ENCODE measurements at regions not wholly inside any gene's neighbourhood (a gene's known extent, or its start where the extent isn't known, plus 50 kb on each side); places are given as distances from the start of the nearest gene placed in this dataset.
"Not testable (repeated sequence)": the region's sequence is repeated elsewhere in the genome, so short reads cannot be mapped to it uniquely, and the experiment has no call there.

GRCh38 chr6:141398949-141399348, 733.8 kb upstream of the GJE1 start:
- Histone ChIP-seq H3K27ac (ENCODE audit: low read length) (no peak overlapping the region), H3K9me3 (ENCODE audit: control insufficient read depth in 1 of 2, low read length in 2 of 2) (no peaks in the 10 kb centered on the region), H3K27me3 (ENCODE audit: low read depth, low read length) (no peaks in the 10 kb centered on the region), H3K36me3 (ENCODE audit: control insufficient read depth in 1 of 2, insufficient read depth in 2 of 2, low read length in 2 of 2) (no peaks in the 10 kb centered on the region), H3K4me3 (ENCODE audit: low read depth in 1 of 2, low read length in 2 of 2) (no peak overlapping the region), H3K4me1 (ENCODE audit: control insufficient read depth in 1 of 2, insufficient read depth in 2 of 2, low read length in 2 of 2) (no peaks in the 10 kb centered on the region)

- H3K27ac ChIP-seq (ENCODE audit: low read length), result no peak overlapping the region
- no peaks in the 10 kb centered on the region for H3K9me3 ChIP-seq (ENCODE audit: control insufficient read depth in 1 of 2, low read length in 2 of 2)
- H3K4me1 ChIP-seq (ENCODE audit: control insufficient read depth in 1 of 2, insufficient read depth in 2 of 2, low read length in 2 of 2), result no peaks in the 10 kb centered on the region
- no peaks in the 10 kb centered on the region for H3K27me3 ChIP-seq (ENCODE audit: low read depth, low read length)
- H3K36me3 ChIP-seq (ENCODE audit: control insufficient read depth in 1 of 2, insufficient read depth in 2 of 2, low read length in 2 of 2), result no peaks in the 10 kb centered on the region
- no peak overlapping the region for H3K4me3 ChIP-seq (ENCODE audit: low read depth in 1 of 2, low read length in 2 of 2)
These were observed 737.2 kb upstream of the GJE1 start for GRCh38 chr6:141395443-141396008.

GRCh38 chr6:141394565-141395051, 738.1 kb upstream of the GJE1 start:
- Histone ChIP-seq H3K27me3 (ENCODE audit: low read depth, low read length) (no peaks in the 10 kb centered on the region), H3K36me3 (ENCODE audit: control insufficient read depth in 1 of 2, insufficient read depth in 2 of 2, low read length in 2 of 2) (no peaks in the 10 kb centered on the region), H3K4me1 (ENCODE audit: control insufficient read depth in 1 of 2, insufficient read depth in 2 of 2, low read length in 2 of 2) (no peaks in the 10 kb centered on the region), H3K4me3 (ENCODE audit: low read depth in 1 of 2, low read length in 2 of 2) (no peak overlapping the region), H3K27ac (ENCODE audit: low read length) (no peak overlapping the region), H3K9me3 (ENCODE audit: control insufficient read depth in 1 of 2, low read length in 2 of 2) (no peaks in the 10 kb centered on the region)

- Histone ChIP-seq H3K27ac (ENCODE audit: low read length) (no peak overlapping the region), H3K9me3 (ENCODE audit: control insufficient read depth in 1 of 2, low read length in 2 of 2) (no peaks in the 10 kb centered on the region), H3K27me3 (ENCODE audit: low read depth, low read length) (no peaks in the 10 kb centered on the region), H3K4me1 (ENCODE audit: control insufficient read depth in 1 of 2, insufficient read depth in 2 of 2, low read length in 2 of 2) (no peaks in the 10 kb centered on the region), H3K36me3 (ENCODE audit: control insufficient read depth in 1 of 2, insufficient read depth in 2 of 2, low read length in 2 of 2) (no peaks in the 10 kb centered on the region), H3K4me3 (ENCODE audit: low read depth in 1 of 2, low read length in 2 of 2) (no peak overlapping the region)
These were observed 738.6 kb upstream of the GJE1 start for GRCh38 chr6:141394125-141394536.

- no peaks in the 10 kb centered on the region for H3K27me3 ChIP-seq (ENCODE audit: low read depth, low read length)
- H3K9me3 ChIP-seq (ENCODE audit: control insufficient read depth in 1 of 2, low read length in 2 of 2), result no peaks in the 10 kb centered on the region
- H3K4me3 ChIP-seq (ENCODE audit: low read depth in 1 of 2, low read length in 2 of 2), result no peak overlapping the region
- H3K4me1 ChIP-seq (ENCODE audit: control insufficient read depth in 1 of 2, insufficient read depth in 2 of 2, low read length in 2 of 2), result no peaks in the 10 kb centered on the region
- no peaks in the 10 kb centered on the region for H3K36me3 ChIP-seq (ENCODE audit: control insufficient read depth in 1 of 2, insufficient read depth in 2 of 2, low read length in 2 of 2)
- H3K27ac ChIP-seq (ENCODE audit: low read length), result no peak overlapping the region
These were observed 739.2 kb upstream of the GJE1 start for GRCh38 chr6:141393405-141394124.

- not testable (repeated sequence) for H3K4me1 ChIP-seq (ENCODE audit: control insufficient read depth in 1 of 2, insufficient read depth in 2 of 2, low read length in 2 of 2); H3K27ac ChIP-seq (ENCODE audit: low read length); H3K36me3 ChIP-seq (ENCODE audit: control insufficient read depth in 1 of 2, insufficient read depth in 2 of 2, low read length in 2 of 2); H3K27me3 ChIP-seq (ENCODE audit: low read depth, low read length); H3K4me3 ChIP-seq (ENCODE audit: low read depth in 1 of 2, low read length in 2 of 2); H3K9me3 ChIP-seq (ENCODE audit: control insufficient read depth in 1 of 2, low read length in 2 of 2)
These were observed 741.6 kb upstream of the GJE1 start for GRCh38 chr6:141391135-141391534.

GRCh38 chr6:141388666-141389065, 744.1 kb upstream of the GJE1 start:
- Histone ChIP-seq H3K4me3 (ENCODE audit: low read depth in 1 of 2, low read length in 2 of 2) (no peak overlapping the region), H3K9me3 (ENCODE audit: control insufficient read depth in 1 of 2, low read length in 2 of 2) (no peaks in the 10 kb centered on the region), H3K36me3 (ENCODE audit: control insufficient read depth in 1 of 2, insufficient read depth in 2 of 2, low read length in 2 of 2) (no peaks in the 10 kb centered on the region), H3K27me3 (ENCODE audit: low read depth, low read length) (no peaks in the 10 kb centered on the region), H3K4me1 (ENCODE audit: control insufficient read depth in 1 of 2, insufficient read depth in 2 of 2, low read length in 2 of 2) (no peaks in the 10 kb centered on the region), H3K27ac (ENCODE audit: low read length) (no peak overlapping the region)

- Histone ChIP-seq H3K4me1 (ENCODE audit: control insufficient read depth in 1 of 2, insufficient read depth in 2 of 2, low read length in 2 of 2) (no peaks in the 10 kb centered on the region), H3K36me3 (ENCODE audit: control insufficient read depth in 1 of 2, insufficient read depth in 2 of 2, low read length in 2 of 2) (no peaks in the 10 kb centered on the region), H3K27me3 (ENCODE audit: low read depth, low read length) (no peaks in the 10 kb centered on the region), H3K27ac (ENCODE audit: low read length) (no peak overlapping the region), H3K4me3 (ENCODE audit: low read depth in 1 of 2, low read length in 2 of 2) (no peak overlapping the region), H3K9me3 (ENCODE audit: control insufficient read depth in 1 of 2, low read length in 2 of 2) (peaks cover 0 to 2% of the 10 kb centered on the region in 2 donors)
These were observed 762.3 kb upstream of the GJE1 start for GRCh38 chr6:141370438-141370837.

GRCh38 chr6:141366796-141367195, 765.9 kb upstream of the GJE1 start:
- H3K36me3 ChIP-seq (ENCODE audit: control insufficient read depth in 1 of 2, insufficient read depth in 2 of 2, low read length in 2 of 2); H3K9me3 ChIP-seq (ENCODE audit: control insufficient read depth in 1 of 2, low read length in 2 of 2); H3K4me1 ChIP-seq (ENCODE audit: control insufficient read depth in 1 of 2, insufficient read depth in 2 of 2, low read length in 2 of 2); H3K27ac ChIP-seq (ENCODE audit: low read length); H3K4me3 ChIP-seq (ENCODE audit: low read depth in 1 of 2, low read length in 2 of 2); H3K27me3 ChIP-seq (ENCODE audit: low read depth, low read length): not testable (repeated sequence)

- no peaks in the 10 kb centered on the region for H3K4me1 ChIP-seq (ENCODE audit: control insufficient read depth in 1 of 2, insufficient read depth in 2 of 2, low read length in 2 of 2)
These were observed 768.0 kb upstream of the GJE1 start for GRCh38 chr6:141364694-141365093.

GRCh38 chr6:141364232-141364631, 768.5 kb upstream of the GJE1 start:
- Histone ChIP-seq H3K4me1 (ENCODE audit: control insufficient read depth in 1 of 2, insufficient read depth in 2 of 2, low read length in 2 of 2) (no peaks in the 10 kb centered on the region), H3K9me3 (ENCODE audit: control insufficient read depth in 1 of 2, low read length in 2 of 2) (peaks cover 0 to 2% of the 10 kb centered on the region in 2 donors), H3K27ac (ENCODE audit: low read length) (no peak overlapping the region), H3K27me3 (ENCODE audit: low read depth, low read length) (no peaks in the 10 kb centered on the region), H3K36me3 (ENCODE audit: control insufficient read depth in 1 of 2, insufficient read depth in 2 of 2, low read length in 2 of 2) (no peaks in the 10 kb centered on the region), H3K4me3 (ENCODE audit: low read depth in 1 of 2, low read length in 2 of 2) (no peak overlapping the region)

More at GRCh38 chr6:141364694-141365093, 768.0 kb upstream of the GJE1 start:
- Histone ChIP-seq H3K4me3 (ENCODE audit: low read depth in 1 of 2, low read length in 2 of 2) (no peak overlapping the region), H3K27ac (ENCODE audit: low read length) (no peak overlapping the region), H3K9me3 (ENCODE audit: control insufficient read depth in 1 of 2, low read length in 2 of 2) (peaks cover 0 to 2% of the 10 kb centered on the region in 2 donors), H3K27me3 (ENCODE audit: low read depth, low read length) (no peaks in the 10 kb centered on the region), H3K36me3 (ENCODE audit: control insufficient read depth in 1 of 2, insufficient read depth in 2 of 2, low read length in 2 of 2) (no peaks in the 10 kb centered on the region)

- H3K27me3 ChIP-seq (ENCODE audit: low read depth, low read length), result no peaks in the 10 kb centered on the region
- no peak overlapping the region for H3K27ac ChIP-seq (ENCODE audit: low read length)
- H3K36me3 ChIP-seq (ENCODE audit: control insufficient read depth in 1 of 2, insufficient read depth in 2 of 2, low read length in 2 of 2), result no peaks in the 10 kb centered on the region
- H3K4me1 ChIP-seq (ENCODE audit: control insufficient read depth in 1 of 2, insufficient read depth in 2 of 2, low read length in 2 of 2), result no peaks in the 10 kb centered on the region
- H3K9me3 ChIP-seq (ENCODE audit: control insufficient read depth in 1 of 2, low read length in 2 of 2), result no peaks in the 10 kb centered on the region
- H3K4me3 ChIP-seq (ENCODE audit: low read depth in 1 of 2, low read length in 2 of 2), result no peak overlapping the region
These were observed 771.2 kb upstream of the GJE1 start for GRCh38 chr6:141361559-141361958.
